Spinal cord (tissue), 9 donors: ENCODE measurements at regions not wholly inside any gene's neighbourhood (a gene's known extent, or its start where the extent isn't known, plus 50 kb on each side); places are given as distances from the start of the nearest gene placed in this dataset.

Experiments
- DNase-seq, 6 donors: peaks; one replicate each; pipeline versions ENCODE4 v3.0.0 to v3.0.0-alpha.2; 2013 to 2015; ENCODE audit warnings: low spot score in 6 of 6, low read depth in 4 of 6
- H3K27ac ChIP-seq: one replicate; pipeline ENCODE4 v1.5.1; 2013; ENCODE audit warnings: low read depth, low read length, control low read depth
- H3K27me3 ChIP-seq: one replicate; pipeline ENCODE4 v1.6.1; 2013; ENCODE audit warnings: low read length; ENCODE audit not compliant: control insufficient read depth, insufficient read depth
- H3K36me3 ChIP-seq: one replicate; pipeline ENCODE4 v1.6.1; 2013; ENCODE audit warnings: low read length; ENCODE audit not compliant: control insufficient read depth, insufficient read depth
- H3K4me1 ChIP-seq: one replicate; pipeline ENCODE4 v1.6.1; 2013; ENCODE audit warnings: low read length; ENCODE audit not compliant: control insufficient read depth, insufficient read depth
- H3K4me3 ChIP-seq: one replicate; pipeline ENCODE4 v1.5.1; 2013; ENCODE audit warnings: low read depth, low read length, control low read depth
- H3K9me3 ChIP-seq: one replicate; pipeline ENCODE4 v1.6.1; 2013; ENCODE audit warnings: low read length; ENCODE audit not compliant: control insufficient read depth, insufficient read depth
- whole genome bisulfite sequencing: methylation state at CpG from one replicate; pipeline ENCODE4 v1.1.5; 2013; ENCODE audit warnings: missing lambda C conversion rate; ENCODE audit not compliant: insufficient coverage; 5-methylcytosine and 5-hydroxymethylcytosine counted together
- donor health status: healthy.

DNA sequence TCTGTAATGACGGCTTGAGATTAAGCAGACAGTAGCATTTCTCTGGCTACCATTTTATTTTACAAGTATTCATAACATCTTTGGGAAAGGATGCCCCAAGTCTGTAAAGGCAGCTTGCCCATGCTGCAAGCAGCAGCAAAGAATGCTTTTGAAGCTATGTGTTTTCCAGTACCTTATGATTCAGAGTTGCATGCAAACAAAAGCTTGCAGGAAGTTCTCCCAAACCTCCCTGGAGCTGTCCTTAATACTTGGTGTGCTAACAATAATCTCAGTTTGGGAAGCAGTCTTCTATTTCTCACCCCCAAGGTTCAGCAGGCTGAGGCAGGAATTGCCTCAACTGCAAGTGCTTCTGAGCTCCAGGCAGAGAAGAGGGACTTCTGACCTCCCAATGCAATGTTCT lies 60.8 kb downstream of the CCNA1 start:
- WGBS = no CpG with 5 or more reads among the region's 1 CpG
- no peaks in the 10 kb centered on the region for H3K27me3 ChIP-seq
- no peak overlapping the region for H3K27ac ChIP-seq
- no peak for DNase-seq
- no peaks in the 10 kb centered on the region for H3K9me3 ChIP-seq
- no peaks in the 10 kb centered on the region for H3K36me3 ChIP-seq
- H3K4me3 ChIP-seq = no peak overlapping the region
- no peaks in the 10 kb centered on the region for H3K4me1 ChIP-seq

DNA sequence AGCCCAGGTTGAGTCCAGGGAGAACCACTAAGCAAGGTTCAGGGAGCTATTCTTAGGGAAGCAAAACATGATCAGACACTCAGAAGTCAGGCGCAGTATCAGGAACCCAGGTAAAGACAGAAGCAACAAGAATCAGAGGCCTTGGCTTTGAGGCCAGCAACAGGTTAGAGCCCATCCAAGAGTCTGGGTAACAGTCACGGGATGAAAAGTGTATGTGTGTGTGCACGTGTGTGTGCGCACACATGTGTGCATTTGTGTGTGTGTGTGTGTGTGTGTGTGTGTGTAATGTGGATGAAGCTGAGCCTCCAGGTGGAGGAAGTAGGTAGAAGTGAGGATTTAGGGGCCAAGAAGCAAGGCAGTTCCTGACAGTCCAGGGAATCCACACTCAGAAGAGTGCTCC lies 63.1 kb downstream of the CCNA1 start:
- no peaks in the 10 kb centered on the region for H3K9me3 ChIP-seq
- no peaks in the 10 kb centered on the region for H3K27me3 ChIP-seq
- H3K4me3 ChIP-seq = no peak overlapping the region
- DNase-seq = no peak
- no peaks in the 10 kb centered on the region for H3K36me3 ChIP-seq
- H3K27ac ChIP-seq = no peak overlapping the region
- WGBS = 89% methylated on average over 4 of the region's 4 CpGs
- no peaks in the 10 kb centered on the region for H3K4me1 ChIP-seq

DNA sequence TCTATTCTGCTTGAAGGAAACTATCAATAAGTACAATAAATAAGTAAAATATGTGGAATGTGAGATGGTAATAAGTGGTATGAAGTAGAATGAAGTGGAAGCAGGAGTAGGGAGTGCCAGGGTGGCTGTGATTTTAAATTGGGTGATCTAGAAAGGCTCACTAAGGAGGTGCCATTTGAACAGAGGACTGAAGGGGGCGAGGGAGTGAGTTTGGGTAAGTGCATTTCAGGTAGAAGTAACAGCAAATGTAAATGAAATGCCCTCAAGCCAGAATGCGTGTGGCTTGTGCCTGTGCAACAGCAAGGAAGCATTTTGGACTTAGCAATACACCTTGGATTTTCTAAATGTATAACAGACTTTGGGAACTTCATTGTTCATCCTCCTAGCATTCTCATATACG lies 77.1 kb downstream of the CCNA1 start:
- 67% methylated on average over 1 of the region's 3 CpGs for WGBS

DNA sequence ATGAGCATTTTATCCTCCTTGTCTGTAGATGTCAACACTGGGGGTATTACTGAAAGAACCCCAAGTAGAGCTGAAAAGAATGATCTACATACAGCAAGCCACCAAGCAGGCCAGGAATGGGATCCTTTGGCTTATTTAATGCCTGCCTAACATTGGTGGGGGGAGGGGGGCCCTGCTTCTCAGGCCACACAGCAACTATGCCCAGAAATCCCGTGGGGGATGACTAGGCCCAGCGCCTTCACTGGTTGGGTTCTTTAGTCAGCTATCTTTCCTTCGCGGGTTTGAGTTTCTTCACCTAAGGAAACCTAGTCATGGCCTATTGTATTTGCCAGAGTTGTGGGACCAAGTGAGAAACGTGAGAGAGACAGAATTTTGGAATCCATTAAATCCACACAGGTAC lies 80.5 kb downstream of the CCNA1 start:
- 92% methylated on average over 4 of the region's 5 CpGs for WGBS
- Histone ChIP-seq H3K9me3 (no peaks in the 10 kb centered on the region), H3K4me3 (no peak overlapping the region), H3K36me3 (no peaks in the 10 kb centered on the region), H3K4me1 (no peaks in the 10 kb centered on the region), H3K27me3 (no peaks in the 10 kb centered on the region), H3K27ac (no peak overlapping the region)
- no peak for DNase-seq

More for the DNA sequence above, 77.1 kb downstream of the CCNA1 start:
- DNase-seq = no peak
- Histone ChIP-seq H3K36me3 (no peaks in the 10 kb centered on the region), H3K27me3 (no peaks in the 10 kb centered on the region), H3K4me1 (no peaks in the 10 kb centered on the region), H3K9me3 (peaks cover under 1% of the 10 kb centered on the region), H3K4me3 (no peak overlapping the region), H3K27ac (no peak overlapping the region)

DNA sequence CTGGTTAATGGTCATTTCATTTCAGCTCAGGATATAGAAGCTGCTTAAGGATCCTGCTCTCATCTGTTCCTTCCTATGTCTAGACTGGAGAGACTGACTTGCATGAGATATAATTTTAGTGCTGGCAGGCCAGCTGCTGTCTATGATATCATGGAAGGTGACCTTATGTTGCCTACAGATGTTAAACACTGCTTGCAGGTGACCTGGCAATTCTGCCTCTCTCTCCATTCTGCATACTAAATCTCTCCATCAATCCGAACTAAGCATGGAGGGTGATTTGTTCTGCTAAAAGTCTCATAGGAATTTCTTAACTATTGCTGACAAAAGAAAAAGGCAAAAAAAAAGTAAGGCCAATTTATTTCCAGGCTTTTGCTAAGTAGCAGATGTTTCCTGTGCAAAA lies 81.0 kb downstream of the CCNA1 start:
- no peak overlapping the region for H3K4me3 ChIP-seq
- no peak overlapping the region for H3K27ac ChIP-seq
- no CpG with 5 or more reads among the region's 1 CpG for WGBS
- H3K9me3 ChIP-seq = no peaks in the 10 kb centered on the region
- DNase-seq = peak in 1 of 6 donors; percentile 38
- H3K27me3 ChIP-seq = no peaks in the 10 kb centered on the region
- no peaks in the 10 kb centered on the region for H3K4me1 ChIP-seq
- no peaks in the 10 kb centered on the region for H3K36me3 ChIP-seq

DNA sequence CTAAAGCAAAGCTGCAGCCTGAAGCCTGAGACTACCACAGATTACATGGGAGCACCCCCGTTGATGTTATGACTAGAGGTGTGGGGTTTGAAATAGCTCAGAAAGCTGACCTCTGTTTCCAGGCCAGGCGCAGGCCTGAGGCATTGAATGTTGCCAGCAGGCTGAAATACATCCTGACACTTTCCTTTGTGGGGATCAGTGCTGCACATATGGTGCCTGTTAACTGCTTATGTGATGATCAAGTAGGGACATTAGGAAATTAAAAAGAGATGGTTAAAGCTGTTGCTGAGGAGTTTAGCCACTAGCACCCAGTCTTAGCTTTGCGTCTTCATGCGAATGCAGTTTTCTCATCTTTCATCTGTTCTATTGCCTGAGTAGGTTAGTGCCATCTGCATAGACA lies 83.2 kb downstream of the CCNA1 start:
- H3K27ac ChIP-seq = no peak overlapping the region
- no peaks in the 10 kb centered on the region for H3K36me3 ChIP-seq
- 84% methylated on average over 3 of the region's 4 CpGs for WGBS
- no peaks in the 10 kb centered on the region for H3K9me3 ChIP-seq
- no peak overlapping the region for H3K4me3 ChIP-seq
- no peak for DNase-seq
- H3K27me3 ChIP-seq = no peaks in the 10 kb centered on the region
- no peaks in the 10 kb centered on the region for H3K4me1 ChIP-seq

DNA sequence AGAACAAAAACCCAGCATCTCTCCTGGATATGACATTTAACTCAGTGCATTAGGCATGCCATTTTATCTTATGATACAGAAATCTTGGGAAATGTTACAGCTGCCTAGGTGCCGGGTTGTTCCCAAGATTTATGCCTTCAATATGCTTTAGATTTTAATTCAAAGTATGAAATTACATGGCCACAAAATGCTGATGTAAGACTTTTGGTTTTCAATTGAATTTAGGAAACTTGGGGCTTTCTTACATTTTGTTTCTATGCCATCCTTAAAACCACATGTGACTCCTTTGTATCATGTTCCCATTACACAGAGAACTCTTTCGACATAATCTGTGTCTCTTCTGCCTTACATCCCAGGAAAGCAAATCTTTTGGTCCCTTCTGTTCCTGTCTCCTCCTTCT lies 83.9 kb downstream of the CCNA1 start:
- Histone ChIP-seq H3K27me3 (no peaks in the 10 kb centered on the region), H3K4me1 (no peaks in the 10 kb centered on the region), H3K9me3 (no peaks in the 10 kb centered on the region), H3K36me3 (no peaks in the 10 kb centered on the region), H3K27ac (no peak overlapping the region), H3K4me3 (no peak overlapping the region)
- WGBS = 86% methylated on average over 1 of the region's 2 CpGs
- no peak for DNase-seq

DNA sequence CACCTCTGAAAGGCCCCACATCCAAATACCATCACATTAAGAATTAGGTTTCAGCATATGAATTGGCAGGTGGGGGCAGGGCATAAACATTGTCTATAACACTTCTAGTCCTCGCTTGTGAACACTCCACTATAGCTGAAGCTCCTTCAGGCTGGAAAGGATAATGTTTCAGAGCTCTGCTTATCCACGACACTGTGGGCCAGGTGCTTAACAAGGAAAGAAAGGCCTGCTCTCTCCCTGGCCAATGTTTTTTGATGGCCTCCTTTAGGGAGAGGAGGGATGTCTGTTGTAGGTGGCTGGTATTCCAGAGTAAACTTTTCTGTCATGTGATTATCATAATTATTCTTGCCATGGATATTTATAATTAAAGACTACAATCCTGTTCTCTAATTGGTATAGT lies 86.4 kb downstream of the CCNA1 start:
- WGBS = 89% methylated on average over 1 of the region's 2 CpGs
- H3K4me1 ChIP-seq = no peaks in the 10 kb centered on the region
- no peak overlapping the region for H3K27ac ChIP-seq
- H3K27me3 ChIP-seq = no peaks in the 10 kb centered on the region
- no peaks in the 10 kb centered on the region for H3K9me3 ChIP-seq
- DNase-seq = no peak
- no peak overlapping the region for H3K4me3 ChIP-seq
- no peaks in the 10 kb centered on the region for H3K36me3 ChIP-seq

DNA sequence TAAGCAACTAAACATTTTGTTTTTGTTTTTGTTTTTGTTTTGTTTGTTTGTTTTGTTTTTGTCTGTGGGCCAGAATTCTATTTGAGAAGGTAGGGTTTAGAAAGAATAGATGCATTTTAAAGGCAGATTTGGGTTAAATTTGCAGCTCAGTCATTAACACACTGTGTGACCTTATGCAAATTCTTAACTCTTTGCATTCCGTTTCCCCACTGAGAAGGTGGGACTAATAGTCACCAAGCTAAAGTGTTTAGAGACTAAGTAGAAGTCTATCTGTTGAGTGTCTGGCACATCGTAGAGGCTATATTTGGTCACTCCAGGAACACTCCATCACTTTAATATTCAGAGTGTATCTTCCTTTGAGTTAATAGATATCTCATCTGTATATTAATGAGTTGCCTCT lies 87.1 kb downstream of the CCNA1 start:
- Histone ChIP-seq H3K4me3 (no peak overlapping the region), H3K4me1 (no peaks in the 10 kb centered on the region), H3K27me3 (no peaks in the 10 kb centered on the region), H3K9me3 (no peaks in the 10 kb centered on the region), H3K27ac (no peak overlapping the region), H3K36me3 (no peaks in the 10 kb centered on the region)
- WGBS = no CpG with 5 or more reads among the region's 2 CpGs
- DNase-seq = no peak

DNA sequence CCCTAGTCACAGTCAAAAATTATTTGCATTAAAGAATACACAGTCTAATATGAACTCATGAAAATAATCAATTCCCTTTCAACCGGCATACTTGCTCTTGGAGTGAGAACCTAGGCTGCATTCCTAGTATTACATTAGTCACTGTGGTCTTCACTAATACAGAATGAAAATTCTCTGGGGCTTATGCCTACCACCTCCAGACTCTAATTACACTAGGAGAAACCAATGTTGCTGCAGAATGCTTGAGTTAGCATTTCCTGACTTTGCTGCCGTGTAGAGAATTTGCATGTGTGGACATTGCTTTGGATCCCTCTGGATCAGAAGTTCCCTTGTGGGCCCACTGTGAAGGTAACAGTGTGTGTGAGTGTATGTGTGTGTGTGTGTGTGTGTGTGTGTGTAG lies 87.8 kb downstream of the CCNA1 start:
- Histone ChIP-seq H3K36me3 (no peaks in the 10 kb centered on the region), H3K4me1 (no peaks in the 10 kb centered on the region), H3K9me3 (no peaks in the 10 kb centered on the region), H3K4me3 (no peak overlapping the region), H3K27ac (no peak overlapping the region), H3K27me3 (no peaks in the 10 kb centered on the region)
- 44% methylated on average over 1 of the region's 2 CpGs for WGBS
- no peak for DNase-seq
